A549 (cell line): ENCODE measurements at regions not wholly inside any gene's neighbourhood (a gene's known extent, or its start where the extent isn't known, plus 50 kb on each side); places are given as distances from the start of the nearest gene placed in this dataset.
"Not testable (repeated sequence)": the region's sequence is repeated elsewhere in the genome, so short reads cannot be mapped to it uniquely, and the experiment has no call there.

Experiments used
- ATAC-seq, 2 experiments: fragments of 200-7000 bp in 1 of 2; fragments of >200 bp in 1 of 2; cut with Nextera tagmentation in 1 of 2; cut with Tn5 transposase in 1 of 2; 3 replicates each; pipeline versions ENCODE4 v1.8.0 to v1.9.1; 2018 to 2020; ENCODE audit warnings: mild to moderate bottlenecking in 1 of 2, moderate library complexity in 1 of 2
- CTCF ChIA-PET: fragments of 300-600 bp; sonication (Branson Sonifier 250); formaldehyde crosslinking; extraction: SDS; loops from one replicate; lab custom pipeline; 2021; ENCODE audit warnings: antibody characterized with exemption, inconsistent platforms; lab: Yijun Ruan, JAX
- POLR2A ChIA-PET: fragments of 350-600 bp; formaldehyde crosslinking; extraction: SDS; loops from one replicate; lab custom pipeline; 2021; ENCODE audit warnings: antibody characterized with exemption, inconsistent platforms; lab: Yijun Ruan, JAX
- DNase-seq, 2 experiments: peaks; one replicate each; pipeline versions ENCODE4 v3.0.0 to v3.0.0-alpha.2; 2011 to 2016; ENCODE audit warnings: low read depth in 1 of 2, low spot score in 1 of 2
- FAIRE-seq: peaks from 2 replicates; lab custom pipeline; 2011; peaks lifted over from hg19 to GRCh38; lab: Jason Lieb, UNC
- H3K27ac ChIP-seq, 2 experiments: fragments of >200 bp; sonication (Bioruptor Twin); formaldehyde crosslinking; 3 replicates each; pipeline ENCODE4 v1.5.1; 2016 to 2017
- H3K4me1 ChIP-seq: fragments of >200 bp; sonication (Bioruptor Twin); formaldehyde crosslinking; 3 replicates; pipeline ENCODE4 v1.6.1; 2016
- H3K4me2 ChIP-seq: fragments of >200 bp; sonication (Bioruptor Twin); formaldehyde crosslinking; 3 replicates; pipeline ENCODE4 v1.6.1; 2016
- H3K4me3 ChIP-seq: fragments of >200 bp; sonication (Bioruptor Twin); formaldehyde crosslinking; 3 replicates; pipeline ENCODE4 v1.5.1; 2016
- H3K9me3 ChIP-seq: fragments of >200 bp; sonication (Bioruptor Twin); formaldehyde crosslinking; 3 replicates; pipeline ENCODE4 v1.6.1; 2016
- BHLHE40 ChIP-seq: IDR thresholded peaks from 2 replicates; pipeline ENCODE4 v1.6.1; 2012; ENCODE audit warnings: low read depth, low read length, inconsistent platforms
- CBX8 ChIP-seq: fragments of 200-600 bp; sonication (generic); IDR thresholded peaks from 2 replicates; pipeline ENCODE4 v1.6.1; 2016
- CHD2 ChIP-seq: fragments of 150-350 bp; IDR thresholded peaks from 2 replicates; pipeline ENCODE4 v1.6.1; 2014; ENCODE audit warnings: low read length; ENCODE audit not compliant: partially characterized antibody
- FOSB ChIP-seq: fragments of 250-450 bp; sonication (Bioruptor Pico); IDR thresholded peaks from 2 replicates; pipeline ENCODE4 v1.5.0; 2020; ENCODE audit warnings: mild to moderate bottlenecking, moderate library complexity
- FOXS1 ChIP-seq: fragments of 250-450 bp; sonication (Bioruptor Pico); IDR thresholded peaks from 2 replicates; pipeline ENCODE4 v1.5.0; 2020; ENCODE audit warnings: mild to moderate bottlenecking, moderate library complexity
- JUN ChIP-seq, 2 experiments: fragments of >200 bp; sonication (Bioruptor Twin); formaldehyde crosslinking; IDR thresholded peaks; 2 replicates in 1 of 2; 3 replicates in 1 of 2; pipeline ENCODE4 v1.6.1; 2016 to 2017
- KDM1A ChIP-seq: fragments of 200-600 bp; sonication (generic); IDR thresholded peaks from 2 replicates; pipeline ENCODE4 v1.6.1; 2016; ENCODE audit warnings: low read depth, mild to moderate bottlenecking
- NFE2L2 ChIP-seq: fragments of 150-350 bp; conservative IDR thresholded peaks from 2 replicates; pipeline ENCODE4 v1.6.1; 2014; ENCODE audit warnings: low read length
- NR3C1 ChIP-seq: fragments of >200 bp; sonication (Bioruptor Twin); formaldehyde crosslinking; IDR thresholded peaks from 3 replicates; pipeline ENCODE4 v1.6.1; 2017
- RCOR1 ChIP-seq: fragments of 150-350 bp; IDR thresholded peaks from 2 replicates; pipeline ENCODE4 v1.6.1; 2014; ENCODE audit warnings: antibody characterized with exemption, low read length, low read depth
- RNF2 ChIP-seq: fragments of 200-600 bp; sonication (generic); IDR thresholded peaks from 2 replicates; pipeline ENCODE4 v1.6.1; 2016; ENCODE audit warnings: low read depth, mild to moderate bottlenecking, antibody characterized with exemption, moderate library complexity, borderline replicate concordance
- TFCP2L1 ChIP-seq: fragments of 250-450 bp; sonication (Bioruptor Pico); IDR thresholded peaks from 2 replicates; pipeline ENCODE4 v1.5.0; 2021; ENCODE audit warnings: mild to moderate bottlenecking
- WGBS: methylation state at CpG from one replicate; pipeline ENCODE4 v1.1.6; 2017; ENCODE audit errors: missing lambda C conversion rate; 5-methylcytosine and 5-hydroxymethylcytosine counted together
- TF ChIP-seq, protein P1 (sequence below): fragments of 150-350 bp; IDR thresholded peaks from 2 replicates; pipeline ENCODE4 v1.6.1; 2014; ENCODE audit warnings: low read depth, mild to moderate bottlenecking, low read length
- TF ChIP-seq, protein P2 (sequence below): fragments of 250-450 bp; sonication (Bioruptor Pico); IDR thresholded peaks from 2 replicates; pipeline ENCODE4 v1.5.0; 2020; ENCODE audit warnings: low read depth, mild to moderate bottlenecking, moderate library complexity
- TF ChIP-seq, protein P3 (sequence below): fragments of 250-450 bp; sonication (Bioruptor Pico); IDR thresholded peaks from 2 replicates; pipeline ENCODE4 v1.5.0; 2021; ENCODE audit warnings: mild to moderate bottlenecking, moderate library complexity, borderline replicate concordance

DNA sequence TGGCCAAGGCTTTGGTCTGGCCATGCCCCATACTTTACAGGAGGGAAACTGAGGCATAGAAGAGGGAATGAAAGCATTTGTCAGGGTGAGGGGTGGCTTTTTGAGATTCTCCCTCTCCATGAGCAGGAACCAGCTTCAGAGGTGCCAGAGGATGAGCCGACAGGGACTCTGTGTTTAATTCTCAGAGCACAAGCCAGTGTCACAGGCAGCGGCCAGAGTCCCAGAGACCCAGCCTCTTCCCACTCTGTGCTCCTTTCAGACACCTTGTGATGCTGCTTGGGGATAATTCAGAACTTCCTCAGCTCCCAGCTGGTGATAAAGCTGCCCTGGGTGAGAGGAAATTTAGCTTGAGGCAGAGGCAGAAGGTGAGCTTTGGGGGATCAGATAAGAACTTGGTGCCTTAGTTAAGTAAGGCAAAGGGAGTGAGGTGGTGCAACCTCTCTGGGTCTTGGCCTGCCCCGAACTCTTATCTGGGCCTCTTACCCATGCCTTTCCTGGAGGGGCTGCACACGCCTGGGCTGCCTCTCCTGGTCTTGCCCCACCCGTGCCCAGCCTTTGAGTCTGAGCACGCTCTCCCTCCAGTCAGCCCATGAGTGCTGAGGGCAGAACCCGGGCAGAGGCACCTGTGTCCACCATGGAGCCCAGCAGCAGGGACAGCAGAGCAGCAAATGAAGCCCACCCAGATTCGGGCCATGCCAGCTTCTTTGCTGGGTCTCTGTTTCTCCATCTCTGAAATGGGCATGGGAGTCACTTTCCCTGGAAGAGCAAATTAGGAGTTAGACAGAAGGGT, 175.6 kb upstream of the C1orf174 start:
- ChIA-PET CTCF (no interaction called here), POLR2A (no interaction called here)
- Histone ChIP-seq H3K4me1 (no peaks in the 10 kb centered on the region), H3K4me2 (no peak overlapping the region), H3K4me3 (no peak overlapping the region), H3K9me3 (no peaks in the 10 kb centered on the region), H3K27ac (no peak overlapping the region)
- WGBS, result 11% methylated on average over 5 of the region's 8 CpGs
- TF ChIP-seq CHD2, result no peak
- TF ChIP-seq, protein P1, sequence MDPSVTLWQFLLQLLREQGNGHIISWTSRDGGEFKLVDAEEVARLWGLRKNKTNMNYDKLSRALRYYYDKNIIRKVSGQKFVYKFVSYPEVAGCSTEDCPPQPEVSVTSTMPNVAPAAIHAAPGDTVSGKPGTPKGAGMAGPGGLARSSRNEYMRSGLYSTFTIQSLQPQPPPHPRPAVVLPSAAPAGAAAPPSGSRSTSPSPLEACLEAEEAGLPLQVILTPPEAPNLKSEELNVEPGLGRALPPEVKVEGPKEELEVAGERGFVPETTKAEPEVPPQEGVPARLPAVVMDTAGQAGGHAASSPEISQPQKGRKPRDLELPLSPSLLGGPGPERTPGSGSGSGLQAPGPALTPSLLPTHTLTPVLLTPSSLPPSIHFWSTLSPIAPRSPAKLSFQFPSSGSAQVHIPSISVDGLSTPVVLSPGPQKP, result no peak
- no peak for TF ChIP-seq BHLHE40
- no peak for TF ChIP-seq RNF2
- TF ChIP-seq, protein P2, sequence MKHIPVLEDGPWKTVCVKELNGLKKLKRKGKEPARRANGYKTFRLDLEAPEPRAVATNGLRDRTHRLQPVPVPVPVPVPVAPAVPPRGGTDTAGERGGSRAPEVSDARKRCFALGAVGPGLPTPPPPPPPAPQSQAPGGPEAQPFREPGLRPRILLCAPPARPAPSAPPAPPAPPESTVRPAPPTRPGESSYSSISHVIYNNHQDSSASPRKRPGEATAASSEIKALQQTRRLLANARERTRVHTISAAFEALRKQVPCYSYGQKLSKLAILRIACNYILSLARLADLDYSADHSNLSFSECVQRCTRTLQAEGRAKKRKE (CRISPR knock-in tag), result no peak
- no peak for TF ChIP-seq NFE2L2
- no peak for TF ChIP-seq CBX8
- TF ChIP-seq FOXS1 (CRISPR knock-in tag), result no peak
- no peak for TF ChIP-seq KDM1A
- TF ChIP-seq NR3C1, result no peak
- TF ChIP-seq, protein P3, sequence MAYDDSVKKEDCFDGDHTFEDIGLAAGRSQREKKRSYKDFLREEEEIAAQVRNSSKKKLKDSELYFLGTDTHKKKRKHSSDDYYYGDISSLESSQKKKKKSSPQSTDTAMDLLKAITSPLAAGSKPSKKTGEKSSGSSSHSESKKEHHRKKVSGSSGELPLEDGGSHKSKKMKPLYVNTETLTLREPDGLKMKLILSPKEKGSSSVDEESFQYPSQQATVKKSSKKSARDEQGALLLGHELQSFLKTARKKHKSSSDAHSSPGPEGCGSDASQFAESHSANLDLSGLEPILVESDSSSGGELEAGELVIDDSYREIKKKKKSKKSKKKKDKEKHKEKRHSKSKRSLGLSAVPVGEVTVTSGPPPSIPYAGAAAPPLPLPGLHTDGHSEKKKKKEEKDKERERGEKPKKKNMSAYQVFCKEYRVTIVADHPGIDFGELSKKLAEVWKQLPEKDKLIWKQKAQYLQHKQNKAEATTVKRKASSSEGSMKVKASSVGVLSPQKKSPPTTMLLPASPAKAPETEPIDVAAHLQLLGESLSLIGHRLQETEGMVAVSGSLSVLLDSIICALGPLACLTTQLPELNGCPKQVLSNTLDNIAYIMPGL (CRISPR knock-in tag), result no peak
- ATAC-seq (no peak), DNase-seq (no peak), FAIRE-seq (no peak)

DNA sequence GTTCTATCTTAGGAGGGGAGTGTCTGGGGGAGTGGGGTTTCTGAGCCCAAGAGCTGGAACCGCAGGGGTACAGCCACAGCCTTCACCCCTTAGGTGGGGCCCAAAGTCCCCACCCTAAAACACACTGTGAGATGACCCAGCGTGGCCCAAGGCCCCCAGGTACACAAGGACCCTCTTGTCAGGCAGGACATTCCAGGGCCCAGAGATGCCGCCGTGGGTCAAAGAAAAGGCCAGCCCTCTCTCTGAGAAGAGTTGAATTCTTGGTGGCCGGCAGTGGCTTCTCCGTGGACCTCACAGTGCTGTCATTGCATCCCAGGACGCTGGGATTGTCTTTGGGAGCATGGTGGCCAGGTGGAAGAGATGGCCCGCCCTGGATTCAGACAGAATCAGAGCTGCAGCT, 176.3 kb upstream of the C1orf174 start:
- H3K4me1 ChIP-seq, result no peaks in the 10 kb centered on the region
- no peak overlapping the region for H3K4me3 ChIP-seq
- H3K9me3 ChIP-seq, result no peaks in the 10 kb centered on the region
- H3K27ac ChIP-seq, result no peak overlapping the region
- no peak for FAIRE-seq
- no peak for ATAC-seq
- no peak for DNase-seq
- TF ChIP-seq FOSB (CRISPR knock-in tag) (no peak), JUN (IDR thresholded peaks at IDR 0.05) (no peak), RCOR1 (no peak), TFCP2L1 (no peak)
- TF ChIP-seq, protein P1, result no peak
- ChIA-PET POLR2A (no interaction called here), CTCF (no interaction called here)
- no peak overlapping the region for H3K4me2 ChIP-seq
- WGBS, result 33% methylated on average over 7 of the region's 8 CpGs

DNA sequence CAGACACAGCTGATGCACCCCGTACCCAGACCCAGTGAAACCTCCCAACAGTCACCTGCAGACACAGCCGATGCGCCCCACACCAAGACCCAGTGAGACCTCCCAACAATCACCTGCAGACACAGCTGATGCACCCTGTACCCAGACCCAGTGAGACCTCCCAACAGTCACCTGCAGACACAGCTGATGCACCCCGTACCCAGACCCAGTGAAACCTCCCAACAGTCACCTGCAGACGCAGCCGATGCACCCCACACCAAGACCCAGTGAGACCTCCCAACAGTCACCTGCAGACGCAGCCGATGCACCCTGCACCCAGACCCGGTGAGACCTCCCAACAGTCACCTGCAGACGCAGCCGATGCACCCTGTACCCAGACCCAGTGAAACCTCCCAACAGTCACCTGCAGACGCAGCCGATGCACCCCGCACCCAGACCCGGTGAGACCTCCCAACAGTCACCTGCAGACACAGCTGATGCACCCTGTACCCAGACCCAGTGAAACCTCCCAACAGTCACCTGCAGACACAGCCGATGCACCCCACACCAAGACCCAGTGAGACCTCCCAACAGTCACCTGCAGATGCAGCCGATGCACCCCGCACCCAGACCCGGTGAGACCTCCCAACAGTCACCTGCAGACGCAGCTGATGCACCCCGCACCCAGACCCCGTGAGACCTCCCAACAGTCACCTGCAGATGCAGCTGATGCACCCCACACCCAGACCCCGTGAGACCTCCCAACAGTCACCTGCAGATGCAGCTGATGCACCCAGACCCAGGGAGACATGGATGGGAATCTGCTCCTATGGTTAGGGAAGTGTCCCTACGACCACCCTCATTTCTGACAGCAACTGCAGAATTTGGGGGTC, 178.3 kb upstream of the C1orf174 start:
- H3K4me2 ChIP-seq, H3K4me3 ChIP-seq, H3K4me1 ChIP-seq, POLR2A ChIA-PET, DNase-seq, H3K9me3 ChIP-seq, CTCF ChIA-PET, ATAC-seq, FAIRE-seq, H3K27ac ChIP-seq: not testable (repeated sequence)
- 20% methylated on average over 9 of the region's 24 CpGs for WGBS
